ENCODE measurements at regions not wholly inside any gene's neighbourhood (a gene's known extent, or its start where the extent isn't known, plus 50 kb on each side); places are given as distances from the start of the nearest gene placed in this dataset.

GRCh38 chr7:69260023-69260422, 338.3 kb upstream of the AUTS2 start:
- no peak for TF ChIP-seq CTCF (IDR thresholded peaks at IDR 0.05 in 4 of 5, conservative IDR thresholded peaks at IDR 0.05 in 1 of 5)
- no peak for TF ChIP-seq POLR2A (IDR thresholded peaks at IDR 0.05)

Data from gastrocnemius medialis (tissue), 4 donors.